SK-N-SH (cell line): ENCODE measurements at regions not wholly inside any gene's neighbourhood (a gene's known extent, or its start where the extent isn't known, plus 50 kb on each side); places are given as distances from the start of the nearest gene placed in this dataset.

Experiments
- CTCF ChIA-PET: fragments of 300-600, 350-600 bp; formaldehyde crosslinking; extraction: SDS; loops from one replicate; lab custom pipeline; 2021; lab: Yijun Ruan, JAX
- POLR2A ChIA-PET: fragments of 350-600 bp; sonication (Branson Sonifier 250); formaldehyde crosslinking; extraction: SDS; loops from one replicate; lab custom pipeline; 2020; ENCODE audit warnings: antibody characterized with exemption, inconsistent platforms; lab: Yijun Ruan, JAX
- DNase-seq: peaks from one replicate; pipeline ENCODE4 v3.0.0; 2012
- H2AFZ ChIP-seq: fragments of 200-600 bp; sonication (generic); 2 replicates; pipeline ENCODE4 v1.8.1; 2016; ENCODE audit warnings: antibody characterized with exemption, mild to moderate bottlenecking, low read depth
- H3F3A ChIP-seq: fragments of 200-600 bp; sonication (generic); replicated peaks from 2 replicates; pipeline ENCODE3; 2016; ENCODE audit warnings: antibody characterized with exemption, mild to moderate bottlenecking; ENCODE audit not compliant: insufficient read depth
- H3K27ac ChIP-seq, 2 experiments: fragments of 200-500 bp in 1 of 2; fragments of 200-600 bp in 1 of 2; sonication (Bioruptor generic) in 1 of 2; sonication (generic), shearing (Covaris generic) in 1 of 2; 2 replicates each; pipeline versions ENCODE4 v1.5.1 to v1.6.1; 2014 to 2016; ENCODE audit warnings: low read depth in 2 of 2, inconsistent platforms in 1 of 2, low read length in 1 of 2, mild to moderate bottlenecking in 1 of 2, mixed read lengths in 1 of 2
- H3K27me3 ChIP-seq: fragments of 200-600 bp; sonication (generic), shearing (Covaris generic); 2 replicates; pipeline ENCODE4 v1.6.1; 2016; ENCODE audit warnings: mixed run types; ENCODE audit not compliant: insufficient read depth
- H3K36me3 ChIP-seq, 2 experiments: fragments of 200-500 bp in 1 of 2; fragments of 200-600 bp in 1 of 2; sonication (Bioruptor generic) in 1 of 2; sonication (generic) in 1 of 2; replicated peaks in 1 of 2; 2 replicates each; pipeline versions ENCODE3 to v1.5.1; 2014 to 2016; ENCODE audit warnings: low read length in 1 of 2, mild to moderate bottlenecking in 1 of 2; ENCODE audit not compliant: insufficient read depth in 2 of 2, control insufficient read depth in 1 of 2
- H3K4me1 ChIP-seq, 2 experiments: fragments of 200-500 bp in 1 of 2; fragments of 200-600 bp in 1 of 2; sonication (Bioruptor generic) in 1 of 2; sonication (generic), shearing (Covaris generic) in 1 of 2; 2 replicates each; pipeline versions ENCODE4 v1.5.1 to v1.6.1; 2014 to 2016; ENCODE audit warnings: low read depth in 1 of 2, low read length in 1 of 2, mixed run types in 1 of 2; ENCODE audit not compliant: insufficient read depth in 2 of 2, control insufficient read depth in 1 of 2
- H3K4me2 ChIP-seq: fragments of 200-600 bp; sonication (generic), shearing (Covaris generic); 2 replicates; pipeline ENCODE4 v1.6.1; 2017; ENCODE audit warnings: mixed run types
- H3K4me3 ChIP-seq, 2 experiments: fragments of 200-500 bp in 1 of 2; fragments of 200-600 bp in 1 of 2; sonication (Bioruptor generic) in 1 of 2; sonication (generic), shearing (Covaris generic) in 1 of 2; 2 replicates each; pipeline versions ENCODE4 v1.5.1 to v1.8.1; 2014 to 2016; ENCODE audit warnings: low read depth in 2 of 2, inconsistent platforms in 1 of 2, low read length in 1 of 2, mild to moderate bottlenecking in 1 of 2, mixed read lengths in 1 of 2, moderate library complexity in 1 of 2
- H3K79me2 ChIP-seq: fragments of 200-600 bp; sonication (generic); 2 replicates; pipeline ENCODE4 v1.8.1; 2017; ENCODE audit warnings: mild to moderate bottlenecking; ENCODE audit not compliant: insufficient read depth
- H3K9ac ChIP-seq: fragments of 200-600 bp; sonication (generic); 2 replicates; pipeline ENCODE4 v1.6.1; 2017; ENCODE audit warnings: mixed run types
- H3K9me2 ChIP-seq: fragments of 200-600 bp; sonication (generic); 2 replicates; pipeline ENCODE4 v1.6.1; 2017; ENCODE audit warnings: mixed run types
- H3K9me3 ChIP-seq: fragments of 200-600 bp; sonication (generic); 2 replicates; pipeline ENCODE4 v1.6.1; 2017; ENCODE audit warnings: mixed run types, mild to moderate bottlenecking, moderate library complexity
- H4K20me1 ChIP-seq: fragments of 200-600 bp; sonication (generic); 2 replicates; pipeline ENCODE4 v1.6.1; 2017; ENCODE audit warnings: mild to moderate bottlenecking, mixed run types; ENCODE audit not compliant: insufficient read depth
- EP300 ChIP-seq, 2 experiments: IDR thresholded peaks; 2 replicates each; pipeline versions ENCODE4 v1.4.0 to v1.6.1; 2012; ENCODE audit warnings: borderline replicate concordance in 1 of 2, low read depth in 1 of 2, low read length in 1 of 2
- FOXJ3 ChIP-seq: sonication (generic); formaldehyde crosslinking; IDR thresholded peaks from 2 replicates; pipeline ENCODE4 v1.5.1; 2020; ENCODE audit warnings: mild to moderate bottlenecking, missing genetic modification reagents
- GABPA ChIP-seq: IDR thresholded peaks from 2 replicates; pipeline ENCODE4 v1.4.0; 2012; ENCODE audit warnings: low read depth, mild to moderate bottlenecking
- JUND ChIP-seq: IDR thresholded peaks from 2 replicates; pipeline ENCODE4 v1.4.0; 2012
- MXI1 ChIP-seq: IDR thresholded peaks from 2 replicates; pipeline ENCODE4 v1.6.1; 2012; ENCODE audit warnings: mild to moderate bottlenecking, low read depth, low read length, improper control_type of control experiment
- NFIC ChIP-seq: IDR thresholded peaks from 2 replicates; pipeline ENCODE4 v1.4.0; 2012; ENCODE audit warnings: borderline replicate concordance
- NRF1 ChIP-seq: IDR thresholded peaks from 2 replicates; pipeline ENCODE4 v1.6.1; 2012; ENCODE audit warnings: low read depth, mild to moderate bottlenecking, low read length
- PBX3 ChIP-seq: IDR thresholded peaks from 2 replicates; pipeline ENCODE4; 2012
- RCOR1 ChIP-seq: fragments of 150-350 bp; IDR thresholded peaks from 2 replicates; pipeline ENCODE4 v1.6.1; 2017; ENCODE audit warnings: antibody characterized with exemption, low read length
- RFX5 ChIP-seq: IDR thresholded peaks from 2 replicates; pipeline ENCODE4 v1.6.1; 2012; ENCODE audit warnings: mild to moderate bottlenecking, improper control_type of control experiment, low read length
- RXRA ChIP-seq: IDR thresholded peaks from 2 replicates; pipeline ENCODE4 v1.4.0; 2012; ENCODE audit warnings: low read depth, mild to moderate bottlenecking, borderline replicate concordance
- SIN3A ChIP-seq: IDR thresholded peaks from 2 replicates; pipeline ENCODE4 v1.6.1; 2012; ENCODE audit warnings: low read depth, mild to moderate bottlenecking, low read length, moderate library complexity, borderline replicate concordance
- TAF1 ChIP-seq: IDR thresholded peaks from 2 replicates; pipeline ENCODE4 v1.6.1; 2012; ENCODE audit warnings: low read depth, mild to moderate bottlenecking, low read length, moderate library complexity, borderline replicate concordance
- TEAD4 ChIP-seq: IDR thresholded peaks from 2 replicates; pipeline ENCODE4 v1.4.0; 2012; ENCODE audit warnings: mild to moderate bottlenecking, borderline replicate concordance; ENCODE audit not compliant: insufficient read depth
- USF2 ChIP-seq: fragments of 150-350 bp; IDR thresholded peaks from 2 replicates; pipeline ENCODE4 v1.6.1; 2017; ENCODE audit warnings: antibody characterized with exemption, low read length, low read depth, borderline replicate concordance
- YY1 ChIP-seq: IDR thresholded peaks from 2 replicates; pipeline ENCODE4 v1.4.0; 2012; ENCODE audit warnings: low read depth, mild to moderate bottlenecking
- WGBS: methylation state at CpG from one replicate; pipeline ENCODE4 v1.1.6; 2017; ENCODE audit warnings: low lambda C conversion rate; 5-methylcytosine and 5-hydroxymethylcytosine counted together
- TF ChIP-seq, protein P1 (sequence below): IDR thresholded peaks from 2 replicates; pipeline ENCODE4 v1.6.1; 2012; ENCODE audit warnings: mild to moderate bottlenecking, low read depth, low read length, moderate library complexity
- TF ChIP-seq, protein P2 (sequence below): fragments of 200-600 bp; sonication (generic); IDR thresholded peaks from 2 replicates; pipeline ENCODE4 v1.6.1; 2017; ENCODE audit warnings: antibody characterized with exemption, mild to moderate bottlenecking, moderate library complexity

DNA sequence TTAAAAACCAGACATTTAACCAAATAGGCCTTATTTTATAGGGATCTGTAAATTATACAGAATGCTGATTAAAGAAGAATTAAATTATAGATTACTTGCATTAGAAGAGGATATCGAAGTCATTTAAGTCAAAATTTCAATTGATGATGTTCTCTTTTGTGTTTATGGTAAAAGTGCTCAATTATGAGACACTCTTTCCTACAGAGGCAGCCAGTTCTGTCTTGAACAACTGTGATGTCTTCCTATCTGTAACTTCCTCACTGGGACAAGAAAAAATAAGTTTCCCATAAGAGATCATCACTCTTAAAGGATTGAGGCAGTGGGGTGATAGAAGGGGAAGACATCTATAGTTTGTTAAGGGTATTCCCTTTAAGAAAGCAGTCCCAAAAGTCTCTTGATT is 613.5 kb downstream of the INSC start (continued):
- TF ChIP-seq TEAD4: no peak
- TF ChIP-seq, all 33 proteins: peak for 0

- no peaks in the 10 kb centered on the region for H3K4me1 ChIP-seq
- H3K79me2 ChIP-seq: no peaks in the 10 kb centered on the region
- H3K27me3 ChIP-seq: no peaks in the 10 kb centered on the region
- H3K9ac ChIP-seq: no peak overlapping the region
- H3K36me3 ChIP-seq: no peaks in the 10 kb centered on the region
- POLR2A ChIA-PET: interaction anchor here (1.3 kb wide), 1 partner anchor 22 kb away, joined by 3 read pairs; no protein-coding TSS in a partner anchor
- H4K20me1 ChIP-seq: no peaks in the 10 kb centered on the region
- DNase-seq: no peak
- no peak overlapping the region for H2AFZ ChIP-seq
- H3K9me2 ChIP-seq: no peaks in the 10 kb centered on the region
- no peak overlapping the region for H3K4me2 ChIP-seq
- H3K4me3 ChIP-seq: no peak overlapping the region
- H3K27ac ChIP-seq: no peak overlapping the region
- H3F3A ChIP-seq: no peaks in the 10 kb centered on the region
- TF ChIP-seq EP300 (IDR thresholded peaks at IDR 0.05; ENCODE audit: borderline replicate concordance in 1 of 2, low read depth in 1 of 2, low read length in 1 of 2) (no peak), GABPA (no peak), FOXJ3 (CRISPR knock-in tag) (no peak), PBX3 (no peak), SIN3A (no peak), RXRA (no peak), RFX5 (no peak), USF2 (no peak), RCOR1 (no peak), NFIC (no peak), YY1 (no peak), JUND (no peak), NRF1 (no peak), TAF1 (no peak), MXI1 (no peak), TEAD4 (no peak)
- TF ChIP-seq, protein P1, sequence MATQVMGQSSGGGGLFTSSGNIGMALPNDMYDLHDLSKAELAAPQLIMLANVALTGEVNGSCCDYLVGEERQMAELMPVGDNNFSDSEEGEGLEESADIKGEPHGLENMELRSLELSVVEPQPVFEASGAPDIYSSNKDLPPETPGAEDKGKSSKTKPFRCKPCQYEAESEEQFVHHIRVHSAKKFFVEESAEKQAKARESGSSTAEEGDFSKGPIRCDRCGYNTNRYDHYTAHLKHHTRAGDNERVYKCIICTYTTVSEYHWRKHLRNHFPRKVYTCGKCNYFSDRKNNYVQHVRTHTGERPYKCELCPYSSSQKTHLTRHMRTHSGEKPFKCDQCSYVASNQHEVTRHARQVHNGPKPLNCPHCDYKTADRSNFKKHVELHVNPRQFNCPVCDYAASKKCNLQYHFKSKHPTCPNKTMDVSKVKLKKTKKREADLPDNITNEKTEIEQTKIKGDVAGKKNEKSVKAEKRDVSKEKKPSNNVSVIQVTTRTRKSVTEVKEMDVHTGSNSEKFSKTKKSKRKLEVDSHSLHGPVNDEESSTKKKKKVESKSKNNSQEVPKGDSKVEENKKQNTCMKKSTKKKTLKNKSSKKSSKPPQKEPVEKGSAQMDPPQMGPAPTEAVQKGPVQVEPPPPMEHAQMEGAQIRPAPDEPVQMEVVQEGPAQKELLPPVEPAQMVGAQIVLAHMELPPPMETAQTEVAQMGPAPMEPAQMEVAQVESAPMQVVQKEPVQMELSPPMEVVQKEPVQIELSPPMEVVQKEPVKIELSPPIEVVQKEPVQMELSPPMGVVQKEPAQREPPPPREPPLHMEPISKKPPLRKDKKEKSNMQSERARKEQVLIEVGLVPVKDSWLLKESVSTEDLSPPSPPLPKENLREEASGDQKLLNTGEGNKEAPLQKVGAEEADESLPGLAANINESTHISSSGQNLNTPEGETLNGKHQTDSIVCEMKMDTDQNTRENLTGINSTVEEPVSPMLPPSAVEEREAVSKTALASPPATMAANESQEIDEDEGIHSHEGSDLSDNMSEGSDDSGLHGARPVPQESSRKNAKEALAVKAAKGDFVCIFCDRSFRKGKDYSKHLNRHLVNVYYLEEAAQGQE: no peak
- TF ChIP-seq, protein P2, sequence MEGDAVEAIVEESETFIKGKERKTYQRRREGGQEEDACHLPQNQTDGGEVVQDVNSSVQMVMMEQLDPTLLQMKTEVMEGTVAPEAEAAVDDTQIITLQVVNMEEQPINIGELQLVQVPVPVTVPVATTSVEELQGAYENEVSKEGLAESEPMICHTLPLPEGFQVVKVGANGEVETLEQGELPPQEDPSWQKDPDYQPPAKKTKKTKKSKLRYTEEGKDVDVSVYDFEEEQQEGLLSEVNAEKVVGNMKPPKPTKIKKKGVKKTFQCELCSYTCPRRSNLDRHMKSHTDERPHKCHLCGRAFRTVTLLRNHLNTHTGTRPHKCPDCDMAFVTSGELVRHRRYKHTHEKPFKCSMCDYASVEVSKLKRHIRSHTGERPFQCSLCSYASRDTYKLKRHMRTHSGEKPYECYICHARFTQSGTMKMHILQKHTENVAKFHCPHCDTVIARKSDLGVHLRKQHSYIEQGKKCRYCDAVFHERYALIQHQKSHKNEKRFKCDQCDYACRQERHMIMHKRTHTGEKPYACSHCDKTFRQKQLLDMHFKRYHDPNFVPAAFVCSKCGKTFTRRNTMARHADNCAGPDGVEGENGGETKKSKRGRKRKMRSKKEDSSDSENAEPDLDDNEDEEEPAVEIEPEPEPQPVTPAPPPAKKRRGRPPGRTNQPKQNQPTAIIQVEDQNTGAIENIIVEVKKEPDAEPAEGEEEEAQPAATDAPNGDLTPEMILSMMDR: no peak
- TF ChIP-seq, all 33 proteins: peak for 0
- CTCF ChIA-PET: interaction anchor here (1.1 to 2.0 kb wide), 3 partner anchors 10 to 21 kb away, joined by 3 to 14 read pairs (median 6); no protein-coding TSS in a partner anchor
- H3K9me3 ChIP-seq: no peaks in the 10 kb centered on the region
- 13% methylated on average over 6 of the region's 6 CpGs for WGBS
Observed at GRCh38 chr11:15730263-15730994, 615.7 kb downstream of the INSC start.
